ENCODE measurements at regions not wholly inside any gene's neighbourhood (a gene's known extent, or its start where the extent isn't known, plus 50 kb on each side); places are given as distances from the start of the nearest gene placed in this dataset.
"Not testable (repeated sequence)": the region's sequence is repeated elsewhere in the genome, so short reads cannot be mapped to it uniquely, and the experiment has no call there.

DNA sequence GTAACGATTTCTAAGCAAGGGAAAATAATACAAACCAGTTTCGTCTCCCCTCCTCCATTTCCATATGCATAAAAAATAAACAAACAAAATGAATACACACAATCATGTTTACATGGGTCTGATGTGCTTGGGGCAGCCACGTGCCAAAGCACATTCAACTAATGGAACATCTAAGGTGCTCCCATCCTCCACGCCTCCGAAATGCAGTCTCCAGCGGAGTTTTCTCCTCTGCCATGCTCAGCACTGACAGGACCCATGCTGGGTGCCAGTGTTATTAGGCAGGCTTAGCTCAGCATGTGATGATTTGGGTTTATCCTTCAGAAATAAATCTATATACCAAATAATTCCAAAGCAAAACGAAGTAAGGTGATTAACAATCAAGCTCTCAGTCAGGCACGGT, 337.3 kb upstream of the ATP10A start:
- no peak overlapping the region for H3K27ac ChIP-seq
- ChIA-PET CTCF (no interaction called here), POLR2A (ENCODE audit: low non-redundant PET) (no interaction called here)
- DNase-seq (ENCODE audit: low spot score) = no peak
- TF ChIP-seq, protein P1, sequence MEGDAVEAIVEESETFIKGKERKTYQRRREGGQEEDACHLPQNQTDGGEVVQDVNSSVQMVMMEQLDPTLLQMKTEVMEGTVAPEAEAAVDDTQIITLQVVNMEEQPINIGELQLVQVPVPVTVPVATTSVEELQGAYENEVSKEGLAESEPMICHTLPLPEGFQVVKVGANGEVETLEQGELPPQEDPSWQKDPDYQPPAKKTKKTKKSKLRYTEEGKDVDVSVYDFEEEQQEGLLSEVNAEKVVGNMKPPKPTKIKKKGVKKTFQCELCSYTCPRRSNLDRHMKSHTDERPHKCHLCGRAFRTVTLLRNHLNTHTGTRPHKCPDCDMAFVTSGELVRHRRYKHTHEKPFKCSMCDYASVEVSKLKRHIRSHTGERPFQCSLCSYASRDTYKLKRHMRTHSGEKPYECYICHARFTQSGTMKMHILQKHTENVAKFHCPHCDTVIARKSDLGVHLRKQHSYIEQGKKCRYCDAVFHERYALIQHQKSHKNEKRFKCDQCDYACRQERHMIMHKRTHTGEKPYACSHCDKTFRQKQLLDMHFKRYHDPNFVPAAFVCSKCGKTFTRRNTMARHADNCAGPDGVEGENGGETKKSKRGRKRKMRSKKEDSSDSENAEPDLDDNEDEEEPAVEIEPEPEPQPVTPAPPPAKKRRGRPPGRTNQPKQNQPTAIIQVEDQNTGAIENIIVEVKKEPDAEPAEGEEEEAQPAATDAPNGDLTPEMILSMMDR (conservative IDR thresholded peaks at IDR 0.05; ENCODE audit: low read depth) = no peak

DNA sequence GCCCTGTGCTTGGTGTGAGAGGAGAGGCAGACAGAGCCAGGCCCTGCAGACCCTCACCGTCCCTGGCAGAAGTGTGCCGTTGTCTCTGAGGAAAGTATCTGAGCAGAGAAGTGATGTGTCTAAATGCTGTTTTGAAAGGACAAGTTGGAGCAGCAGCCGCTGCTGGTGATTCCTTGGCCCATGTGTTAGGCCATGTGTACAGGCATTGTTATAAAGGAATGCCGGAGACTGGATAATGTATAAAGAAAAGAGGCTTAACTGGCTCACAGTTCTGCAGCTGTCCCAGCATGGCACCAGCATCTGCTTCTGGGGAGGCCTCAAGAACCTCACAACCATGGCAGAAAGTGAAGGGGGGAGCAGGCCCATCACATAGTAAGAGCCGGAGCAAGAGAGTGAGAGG, 334.6 kb upstream of the ATP10A start:
- DNase-seq (ENCODE audit: low spot score) = no peak
- ChIA-PET POLR2A (ENCODE audit: low non-redundant PET) (no interaction called here), CTCF (no interaction called here)
- TF ChIP-seq, protein P1 (conservative IDR thresholded peaks at IDR 0.05; ENCODE audit: low read depth) = no peak
- H3K27ac ChIP-seq = no peak overlapping the region

DNA sequence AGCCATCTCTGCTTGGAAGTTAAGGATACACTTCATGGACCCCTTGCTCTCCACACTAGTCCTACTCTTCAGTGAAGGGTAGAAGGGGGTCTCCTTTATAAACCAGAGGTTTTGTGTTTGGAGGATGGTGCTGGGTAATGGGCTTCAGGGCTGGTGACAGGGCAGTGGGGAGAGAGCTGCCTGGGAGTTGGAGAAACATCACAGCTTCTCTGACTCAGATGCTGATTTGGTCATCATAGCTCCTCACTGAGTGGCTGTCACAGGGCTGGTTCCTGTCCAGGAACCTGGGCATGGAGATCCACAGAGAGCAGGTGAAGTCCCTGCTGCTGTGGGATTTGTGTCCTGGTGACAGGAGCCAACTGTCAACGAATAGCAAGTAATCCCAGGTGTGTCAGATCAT, 333.9 kb upstream of the ATP10A start:
- H3K27ac ChIP-seq = no peak overlapping the region
- POLR2A ChIA-PET (ENCODE audit: low non-redundant PET) = no interaction called here
- CTCF ChIA-PET = no interaction called here
- TF ChIP-seq, protein P1 (conservative IDR thresholded peaks at IDR 0.05; ENCODE audit: low read depth) = no peak
- no peak for DNase-seq (ENCODE audit: low spot score)

DNA sequence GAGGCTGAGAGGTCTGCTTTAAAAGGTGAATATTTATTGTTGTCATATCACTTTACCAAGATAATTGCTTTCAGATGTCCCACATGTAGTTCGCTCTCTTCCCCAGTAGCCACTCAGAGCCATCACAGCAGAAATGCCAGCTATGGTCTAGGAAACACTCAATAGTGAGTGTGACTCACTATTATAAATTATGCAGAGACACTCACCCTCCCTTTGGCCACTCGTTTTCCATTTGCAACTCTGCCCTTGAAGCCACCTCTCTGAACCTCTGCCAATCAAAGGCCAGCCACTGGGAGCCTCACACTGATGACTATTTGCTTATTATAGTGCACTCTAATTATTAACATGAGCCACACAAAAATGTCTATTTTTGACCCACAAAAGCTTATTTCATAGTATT, 328.1 kb upstream of the ATP10A start:
- CTCF ChIA-PET = no interaction called here
- TF ChIP-seq, protein P1 (conservative IDR thresholded peaks at IDR 0.05; ENCODE audit: low read depth) = no peak
- POLR2A ChIA-PET (ENCODE audit: low non-redundant PET) = no interaction called here
- H3K27ac ChIP-seq = no peak overlapping the region
- DNase-seq (ENCODE audit: low spot score) = no peak

DNA sequence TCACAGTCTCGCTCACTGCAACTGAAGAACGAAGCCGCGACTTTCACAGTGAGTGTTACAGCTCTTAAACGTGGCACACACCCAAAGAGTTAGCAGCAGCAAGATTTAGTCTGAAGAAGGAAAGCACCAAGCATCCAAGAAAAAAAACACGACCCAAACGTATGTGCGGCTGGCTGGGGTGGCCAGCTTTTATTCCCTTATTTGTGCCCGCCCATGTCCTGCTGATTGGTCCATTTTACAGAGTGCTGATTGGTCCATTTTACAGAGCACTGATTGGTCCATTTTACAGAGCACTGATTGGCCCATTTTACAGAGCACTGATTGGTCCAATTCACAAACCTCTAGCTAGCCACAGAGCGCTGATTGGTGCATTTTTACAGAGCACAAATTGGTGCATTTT, 323.0 kb upstream of the ATP10A start:
- CTCF ChIA-PET; DNase-seq (ENCODE audit: low spot score); POLR2A ChIA-PET (ENCODE audit: low non-redundant PET); H3K27ac ChIP-seq: not testable (repeated sequence)

DNA sequence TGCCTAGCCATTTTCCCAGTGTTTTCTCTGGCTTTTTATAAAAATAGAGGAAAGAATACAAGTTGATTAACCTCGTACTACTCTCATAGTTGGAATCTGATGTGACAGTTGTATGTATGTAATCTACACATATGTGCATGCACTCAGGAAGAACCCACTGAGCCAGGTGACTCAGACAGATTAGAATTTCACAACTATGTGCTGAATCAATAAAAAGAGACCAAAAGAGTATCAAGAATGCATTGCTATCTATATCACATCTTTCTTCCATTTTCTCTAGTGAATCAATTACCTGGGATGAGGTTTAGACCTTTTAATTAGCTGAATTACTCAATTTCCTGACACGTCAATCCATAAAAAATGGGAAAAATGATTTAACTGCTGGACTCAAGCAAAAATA, 319.3 kb upstream of the ATP10A start:
- ChIA-PET CTCF (no interaction called here), POLR2A (ENCODE audit: low non-redundant PET) (no interaction called here)
- TF ChIP-seq, protein P1 (conservative IDR thresholded peaks at IDR 0.05; ENCODE audit: low read depth) = no peak

DNA sequence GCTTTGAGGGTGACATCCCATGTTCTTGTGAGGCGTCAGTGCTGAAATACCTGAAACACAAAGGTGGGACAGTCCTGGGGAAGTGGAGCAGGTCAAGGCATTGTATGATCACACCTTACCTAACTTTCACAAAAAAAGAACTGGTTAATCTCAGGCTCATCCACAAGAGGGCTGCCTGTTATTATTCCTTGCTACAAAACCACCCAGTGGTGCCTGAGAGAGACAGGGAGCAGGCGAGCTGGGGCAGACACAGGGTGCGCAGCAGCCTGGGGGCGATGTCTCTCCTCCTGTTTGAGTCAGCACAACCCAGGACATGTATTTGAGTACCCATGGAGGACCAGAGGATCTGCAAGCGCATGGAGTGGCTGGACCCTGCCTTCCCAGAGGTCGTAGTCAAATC, 316.8 kb upstream of the ATP10A start:
- TF ChIP-seq, protein P1 (conservative IDR thresholded peaks at IDR 0.05; ENCODE audit: low read depth) = no peak
- CTCF ChIA-PET = no interaction called here
- H3K27ac ChIP-seq = no peak overlapping the region
- DNase-seq (ENCODE audit: low spot score) = no peak
- POLR2A ChIA-PET (ENCODE audit: low non-redundant PET) = no interaction called here

More for the DNA sequence above, 319.3 kb upstream of the ATP10A start:
- no peak for DNase-seq (ENCODE audit: low spot score)
- H3K27ac ChIP-seq = no peak overlapping the region
